CD4-positive, alpha-beta T cell treated with Interleukin-21 for 1 hour (primary cell): ENCODE measurements at regions not wholly inside any gene's neighbourhood (a gene's known extent, or its start where the extent isn't known, plus 50 kb on each side); places are given as distances from the start of the nearest gene placed in this dataset.

Source experiments
- DNase-seq: peaks from one replicate; pipeline ENCODE4 v3.0.0-alpha.2; 2020

GRCh38 chr3:94522488-94522887, 459.6 kb downstream of the NSUN3 start:
- no peak for DNase-seq

GRCh38 chr3:94524102-94524919, 461.4 kb downstream of the NSUN3 start:
- DNase-seq: no peak

- DNase-seq: no peak
Observed at GRCh38 chr3:94525043-94525442, 462.2 kb downstream of the NSUN3 start.

- DNase-seq: no peak
Observed at GRCh38 chr3:94529816-94530215, 467.0 kb downstream of the NSUN3 start.

DNA sequence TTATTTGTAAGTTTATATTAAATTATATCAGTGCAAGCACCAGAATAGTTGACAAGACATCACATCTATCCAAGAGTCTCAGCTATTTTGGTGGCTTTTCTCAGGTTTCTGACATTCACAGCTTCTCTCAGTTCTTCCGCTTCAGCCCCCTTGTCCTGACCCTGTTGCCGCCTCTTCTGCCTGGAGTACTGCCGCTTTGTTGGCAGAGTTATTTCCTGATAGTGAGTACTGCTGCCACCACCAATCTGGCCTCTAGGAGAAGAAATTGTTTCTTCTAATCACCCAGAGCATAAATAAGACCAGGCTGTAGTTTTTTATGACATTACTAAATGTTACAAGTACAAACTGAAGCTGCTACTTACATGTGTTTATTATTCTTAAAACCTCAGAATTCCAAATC, 470.1 kb downstream of the NSUN3 start:
- no peak for DNase-seq

DNA sequence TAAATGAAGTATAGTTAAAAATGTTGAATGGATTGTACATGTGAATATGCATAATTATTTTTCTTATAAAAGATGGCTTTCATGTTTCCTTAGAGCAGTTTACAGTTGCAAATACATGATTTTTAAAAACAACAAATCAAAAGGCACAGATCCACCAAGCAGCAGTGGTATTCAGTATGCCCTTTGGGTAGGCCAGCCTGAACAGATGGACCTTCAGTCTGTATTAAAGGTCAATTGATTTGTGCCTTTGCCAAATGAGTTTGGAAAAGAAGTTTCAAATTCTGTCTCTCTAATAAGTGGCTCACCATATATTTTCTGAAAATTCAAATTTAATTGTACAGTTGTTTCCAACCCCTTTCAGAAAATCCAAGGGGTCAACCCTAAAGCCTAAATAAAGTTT, 477.1 kb downstream of the NSUN3 start:
- DNase-seq: no peak

DNA sequence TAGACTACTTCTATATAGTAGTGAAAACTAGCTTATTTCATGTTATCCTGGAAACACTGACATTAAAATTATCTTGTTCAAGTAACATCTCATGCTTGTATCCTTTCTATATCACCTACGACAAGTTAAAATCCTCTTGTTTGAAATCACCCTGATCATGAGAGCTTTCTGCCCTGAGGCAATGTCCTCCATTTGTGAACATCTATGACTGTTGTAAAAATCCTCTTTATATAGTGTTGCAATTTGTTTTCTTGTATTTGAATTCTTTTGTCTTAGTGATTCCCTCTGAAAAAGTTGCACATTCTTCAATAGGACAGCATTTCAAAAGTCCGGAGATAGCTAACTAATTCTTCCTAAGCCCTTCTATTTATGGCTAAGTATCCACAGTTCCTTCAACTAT, 480.3 kb downstream of the NSUN3 start:
- no peak for DNase-seq

DNA sequence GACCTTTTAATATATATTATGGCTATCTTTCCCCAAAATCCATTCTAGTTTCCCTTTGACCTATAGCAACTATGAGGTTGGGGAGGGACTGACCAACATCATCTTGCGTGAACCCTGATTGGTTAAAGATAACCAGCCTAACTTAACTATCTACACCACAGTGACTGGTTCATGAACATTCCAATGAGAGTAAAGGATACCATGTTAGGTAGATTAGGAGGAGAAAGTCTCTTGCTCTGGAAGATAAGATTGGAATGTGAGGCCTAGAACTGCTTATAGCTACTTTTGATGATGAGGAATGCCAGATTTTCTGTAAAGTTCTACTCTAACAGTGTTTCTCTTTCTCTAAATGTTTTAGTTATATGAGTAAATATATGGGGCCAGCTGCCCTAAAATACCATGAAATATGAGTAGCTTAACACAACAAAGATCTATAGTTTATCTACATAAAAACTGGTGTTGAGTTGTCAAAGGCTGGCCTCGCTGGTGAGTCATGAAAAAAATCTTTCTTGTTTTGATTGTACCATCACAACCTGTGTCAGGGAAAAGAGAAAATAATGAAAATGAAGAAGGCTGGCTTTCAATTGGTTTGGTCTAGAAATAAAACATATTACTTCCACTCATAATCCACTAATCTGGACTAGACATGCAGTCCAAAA, 481.4 kb downstream of the NSUN3 start:
- DNase-seq: no peak

- DNase-seq: no peak
Observed at GRCh38 chr3:94548581-94549316, 485.9 kb downstream of the NSUN3 start.

GRCh38 chr3:94561094-94561493, 498.2 kb downstream of the NSUN3 start:
- no peak for DNase-seq

DNA sequence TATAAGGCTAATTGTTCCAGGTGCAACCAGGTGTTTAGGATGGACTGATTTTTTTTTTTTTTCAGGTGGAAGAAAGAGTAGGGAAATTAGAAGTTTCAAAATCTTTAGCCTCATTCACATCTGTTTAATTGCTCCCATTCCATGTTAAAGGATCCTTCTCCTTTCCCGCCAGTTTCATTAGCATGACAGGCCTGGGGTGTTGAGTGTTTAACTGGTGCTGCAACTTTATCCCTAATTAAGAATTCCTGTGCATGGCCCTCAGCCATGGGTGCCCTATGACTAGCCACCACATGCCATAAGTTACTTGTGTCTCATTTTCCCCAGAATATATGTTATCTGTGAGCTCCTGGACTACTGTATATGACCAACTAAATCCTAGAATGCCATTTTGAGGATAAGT, 501.4 kb downstream of the NSUN3 start:
- no peak for DNase-seq

- DNase-seq: no peak
Observed at GRCh38 chr3:94568041-94568440, 505.2 kb downstream of the NSUN3 start.

DNA sequence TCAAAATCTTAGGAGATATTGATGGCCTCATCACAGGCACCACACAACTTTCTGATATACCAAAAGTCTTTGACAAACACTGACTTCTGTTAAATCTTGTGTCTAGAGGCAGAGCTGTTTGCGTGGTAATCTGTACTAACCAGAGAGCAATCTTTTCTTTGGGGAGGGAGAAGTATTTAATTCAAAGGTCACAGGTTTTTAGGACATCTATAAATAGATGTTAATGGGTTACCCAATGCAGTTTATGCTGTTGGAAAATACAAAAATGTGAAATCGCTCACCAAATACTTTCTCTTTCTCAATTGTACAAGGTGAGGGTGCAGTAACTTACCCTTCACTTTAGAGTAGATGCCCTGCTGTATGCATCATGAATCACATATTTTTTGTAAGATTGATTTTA, 510.5 kb downstream of the NSUN3 start:
- no peak for DNase-seq

GRCh38 chr3:94587291-94587690, 524.4 kb downstream of the NSUN3 start:
- no peak for DNase-seq

- DNase-seq: no peak
Observed at GRCh38 chr3:94593526-94594150, 530.8 kb downstream of the NSUN3 start.

DNA sequence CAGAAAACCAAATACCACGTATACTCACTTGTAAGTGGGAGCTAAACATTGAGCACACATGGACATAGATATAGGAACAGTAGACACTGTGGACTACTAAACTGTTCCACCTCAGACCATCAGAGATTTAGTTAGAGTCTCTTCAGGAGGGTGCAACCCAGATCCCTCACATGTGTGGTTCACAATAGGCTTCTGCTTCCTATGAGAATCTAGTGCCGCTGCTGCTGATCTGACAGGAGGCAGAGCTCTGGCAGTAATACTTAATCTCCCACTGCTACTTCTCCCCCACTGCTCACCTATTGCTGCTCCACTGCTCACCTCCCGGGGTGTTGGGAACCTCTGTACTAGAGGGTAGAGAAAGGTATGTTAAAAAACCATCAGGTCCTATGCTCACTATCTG, 533.3 kb downstream of the NSUN3 start:
- no peak for DNase-seq

DNA sequence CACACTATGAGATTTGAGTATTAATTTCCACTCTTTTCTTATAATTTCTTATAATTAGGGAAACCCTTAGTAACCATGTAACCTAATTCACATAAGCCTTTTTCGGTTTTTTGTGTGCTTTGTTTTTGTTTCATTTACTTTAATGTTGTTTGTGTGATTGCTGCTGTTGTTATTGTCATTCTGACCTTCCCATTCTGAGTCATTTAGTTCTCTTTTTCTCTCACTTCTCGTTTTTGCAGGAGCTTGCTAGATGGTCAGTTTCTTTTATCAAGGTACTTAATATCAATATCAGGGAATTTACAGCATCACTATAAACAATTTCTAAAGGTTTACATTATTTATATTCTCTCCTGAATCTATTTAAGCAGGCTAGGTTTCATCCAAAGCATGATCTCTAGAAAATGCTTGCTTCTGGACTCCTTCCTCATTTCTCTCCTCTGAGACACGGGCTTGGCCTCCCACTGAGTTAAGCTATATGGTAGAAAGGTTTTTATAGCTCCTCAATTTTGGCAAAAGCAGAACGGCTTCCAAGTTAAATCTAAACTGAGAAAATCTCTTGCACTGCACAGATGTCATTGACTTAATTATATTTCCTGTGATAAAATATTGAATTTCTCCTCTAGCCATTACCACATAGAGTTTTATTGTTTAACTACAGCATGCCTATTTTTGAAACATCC, 534.2 kb downstream of the NSUN3 start:
- no peak for DNase-seq

DNA sequence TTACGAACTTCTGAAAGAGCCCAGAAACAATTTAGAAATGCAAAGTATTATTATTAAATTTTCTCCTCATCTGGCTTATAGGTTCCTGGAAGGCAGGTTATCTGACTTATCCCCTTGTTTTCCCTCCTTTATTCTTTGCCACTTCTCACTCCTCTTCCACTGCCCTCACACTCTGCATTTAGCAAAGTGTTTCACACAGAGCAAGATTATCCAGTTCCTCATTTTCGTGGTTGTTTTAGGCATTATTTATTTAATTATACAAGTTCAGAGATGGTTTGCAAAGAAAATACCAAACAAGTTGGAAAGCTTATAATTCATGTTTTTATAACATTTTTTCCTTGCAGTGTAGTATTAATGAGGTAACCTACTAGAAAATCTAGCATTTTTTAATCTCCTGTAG, 544.9 kb downstream of the NSUN3 start:
- DNase-seq: no peak

DNA sequence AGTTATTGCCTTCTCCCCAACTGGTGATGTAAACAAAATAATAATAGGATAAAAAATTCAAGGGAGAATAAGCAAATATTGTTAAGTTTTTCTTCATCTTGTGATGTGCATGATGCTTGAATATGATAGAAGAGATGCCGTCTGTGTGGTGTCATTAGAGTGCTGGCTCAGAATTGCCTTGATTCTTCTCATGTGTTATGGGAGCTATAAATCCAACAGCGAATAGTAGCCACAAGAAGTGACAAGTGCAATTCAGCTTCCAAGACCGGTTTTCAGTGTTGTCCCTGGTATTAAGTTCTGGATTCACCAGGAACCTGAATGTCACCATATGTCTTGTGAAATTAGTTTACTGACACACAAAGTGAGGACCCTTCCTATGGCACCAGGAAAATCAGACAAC, 547.0 kb downstream of the NSUN3 start:
- DNase-seq: no peak

GRCh38 chr3:94611596-94611995, 548.7 kb downstream of the NSUN3 start:
- no peak for DNase-seq

- DNase-seq: no peak
Observed at GRCh38 chr3:94612631-94613030, 549.8 kb downstream of the NSUN3 start.

GRCh38 chr3:94614192-94614591, 551.3 kb downstream of the NSUN3 start:
- DNase-seq: no peak
